Hematopoietic multipotent progenitor cell treated with erythropoietin and hydrocortisone succinate and interleukin-3 and kit ligand, for 15 days (in vitro differentiated cells): ENCODE measurements at regions not wholly inside any gene's neighbourhood (a gene's known extent, or its start where the extent isn't known, plus 50 kb on each side); places are given as distances from the start of the nearest gene placed in this dataset.
"Not testable (repeated sequence)": the region's sequence is repeated elsewhere in the genome, so short reads cannot be mapped to it uniquely, and the experiment has no call there.

ENCODE experiments used
- DNase-seq: peaks from one replicate; pipeline ENCODE4 v3.0.0-alpha.2; 2015; ENCODE audit warnings: low spot score

GRCh38 chr16:29328528-29328927, 78.0 kb downstream of the NPIPB11 start:
- DNase-seq, result not testable (repeated sequence)

- DNase-seq, result not testable (repeated sequence)
These were observed 78.7 kb downstream of the NPIPB11 start for GRCh38 chr16:29327631-29328408.

DNA sequence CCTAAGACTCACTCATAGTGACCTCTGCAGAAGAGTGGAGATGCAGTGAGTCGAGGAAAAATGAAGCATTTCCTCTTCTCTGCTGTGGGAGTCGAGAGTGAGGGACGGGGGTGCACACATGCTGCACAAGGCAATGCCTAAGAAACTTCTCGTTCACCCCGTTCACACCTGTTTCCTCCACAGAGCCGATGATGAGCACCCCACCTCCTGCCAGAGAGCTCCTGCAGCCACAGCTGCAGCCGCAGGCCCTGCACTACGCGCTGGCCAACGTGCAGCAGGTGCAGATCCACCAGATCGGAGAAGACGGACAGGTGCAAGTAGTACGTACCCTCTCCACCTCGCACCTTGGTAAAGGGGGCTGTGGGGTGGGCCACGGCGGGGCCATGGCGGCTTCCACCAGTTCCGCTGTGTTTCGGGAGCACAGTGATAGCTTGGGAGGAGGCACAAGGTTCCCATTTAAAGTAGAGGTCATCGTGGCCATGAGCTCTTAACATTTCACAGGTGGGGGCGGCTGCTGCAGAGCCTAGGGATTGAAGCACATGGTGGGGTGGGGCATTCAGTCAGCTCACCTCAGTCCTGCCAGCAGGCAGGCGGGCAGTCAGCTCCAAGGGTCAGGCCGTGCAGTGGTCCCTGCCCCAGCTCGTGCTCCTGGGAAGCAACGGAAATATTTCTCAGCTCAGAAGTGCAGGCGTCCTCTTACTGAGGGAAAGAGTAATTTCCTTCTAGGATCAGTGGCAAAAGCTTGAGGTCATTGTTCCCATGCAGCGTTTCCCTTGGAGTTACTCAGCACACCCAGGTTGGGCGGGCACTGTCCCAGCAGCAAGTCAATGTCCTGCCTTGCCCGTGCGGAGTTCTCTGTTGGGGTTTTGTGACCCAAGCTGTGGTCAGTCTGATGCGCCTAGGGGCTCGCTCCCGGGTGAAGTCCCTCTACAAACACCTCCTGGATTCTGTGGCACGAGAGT, 80.1 kb downstream of the NPIPB11 start:
- DNase-seq, result not testable (repeated sequence)

DNA sequence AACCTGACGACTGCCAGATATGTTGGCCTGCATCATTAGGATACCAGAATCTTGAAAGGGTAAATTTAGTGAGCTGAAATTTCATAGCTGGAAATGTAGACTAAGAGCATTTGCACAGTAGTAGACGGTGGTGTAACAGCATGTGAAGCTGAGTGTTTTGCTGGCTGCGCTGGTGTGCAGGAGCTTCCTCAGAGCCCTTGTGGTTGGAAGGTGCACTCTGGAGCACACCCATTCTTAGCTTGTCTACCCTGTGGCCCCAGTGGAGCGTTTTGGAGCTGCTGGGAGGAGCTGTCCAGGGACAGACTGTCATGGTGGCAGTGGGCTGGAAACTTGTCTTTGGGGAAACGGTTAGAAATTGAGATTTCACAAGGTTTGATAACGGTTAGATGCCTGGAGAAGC, 82.8 kb downstream of the NPIPB11 start:
- DNase-seq, result not testable (repeated sequence)

- DNase-seq, result no peak
These were observed 84.9 kb downstream of the NPIPB11 start for GRCh38 chr16:29321585-29321984.

GRCh38 chr16:29321000-29321393, 85.5 kb downstream of the NPIPB11 start:
- no peak for DNase-seq

DNA sequence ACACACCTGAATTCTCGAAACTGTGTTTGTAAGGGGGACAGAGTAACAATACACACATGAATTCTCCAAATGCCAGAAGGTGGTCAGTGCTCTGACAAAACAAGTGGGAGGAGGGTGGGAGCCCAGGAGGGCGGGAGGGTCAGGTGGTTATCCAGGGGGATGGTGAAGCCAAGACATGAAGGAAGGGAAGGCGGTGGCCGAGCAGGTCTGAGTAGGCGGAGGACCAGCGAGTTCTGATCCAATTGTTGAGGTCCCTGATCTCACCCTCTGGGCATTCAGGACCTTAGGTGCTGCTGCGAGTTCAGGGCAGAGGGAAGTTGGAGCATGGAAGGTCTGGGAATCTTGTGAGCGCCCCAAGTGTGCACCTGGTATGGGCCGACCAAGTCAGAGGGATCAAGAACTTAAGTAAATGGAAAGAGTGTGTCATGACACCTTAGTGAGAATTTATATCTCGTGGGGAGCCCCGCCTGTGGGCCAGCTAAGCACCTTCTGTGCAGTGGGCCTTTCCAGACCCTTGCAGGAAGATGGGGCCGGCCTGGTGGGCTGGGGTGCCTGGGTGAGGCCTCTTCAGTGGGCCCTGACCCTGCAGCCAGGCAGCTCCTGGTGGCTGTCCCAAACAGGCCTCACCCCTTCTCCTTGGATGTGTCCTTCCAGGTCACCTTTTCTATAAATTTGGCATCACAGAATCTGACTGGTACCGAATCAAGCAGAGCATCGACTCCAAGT, 86.1 kb downstream of the NPIPB11 start:
- no peak for DNase-seq

GRCh38 chr16:29319726-29320125, 86.8 kb downstream of the NPIPB11 start:
- no peak for DNase-seq

DNA sequence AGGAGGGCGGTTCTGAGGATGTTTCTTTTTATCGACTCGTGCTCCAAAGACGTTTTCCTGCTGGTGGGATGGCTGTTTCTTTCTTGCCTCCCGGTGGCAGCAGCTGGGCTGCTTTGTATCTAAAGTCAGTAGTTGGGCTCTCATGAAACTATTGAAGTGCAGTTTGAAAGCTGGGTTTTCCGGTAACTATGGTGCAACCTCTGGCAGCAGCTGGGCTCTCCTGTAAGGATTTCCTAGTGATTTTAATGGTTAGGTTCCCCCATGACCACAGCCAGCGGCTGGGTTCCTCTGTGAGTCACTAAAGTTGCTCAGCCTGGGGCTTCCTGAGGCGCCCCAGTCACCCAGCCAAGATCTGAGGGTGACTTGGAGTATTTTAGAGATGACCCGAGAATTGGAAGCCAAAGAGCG, 87.9 kb downstream of the NPIPB11 start:
- not testable (repeated sequence) for DNase-seq

GRCh38 chr16:29318037-29318436, 88.5 kb downstream of the NPIPB11 start:
- DNase-seq, result no peak

DNA sequence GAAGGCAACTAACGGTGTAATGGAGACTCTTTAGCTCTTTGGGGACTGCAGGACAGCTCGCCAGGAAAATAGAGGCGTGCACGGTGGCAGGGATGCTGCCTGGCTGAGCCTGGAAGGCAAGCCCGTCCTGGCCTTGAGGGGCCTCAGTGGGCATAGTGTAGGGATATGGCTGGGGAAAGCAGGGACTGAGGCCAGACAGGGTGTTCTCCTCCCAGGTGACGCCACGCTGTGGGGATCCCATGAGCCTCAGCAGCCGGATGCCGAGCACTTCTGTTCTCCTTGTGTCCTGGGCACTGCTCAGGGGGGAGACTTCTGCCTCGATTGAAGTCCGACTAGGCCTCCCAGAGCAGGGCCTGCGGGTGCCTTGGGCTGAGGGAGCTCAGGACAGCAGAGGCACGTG, 89.2 kb downstream of the NPIPB11 start:
- DNase-seq, result no peak

- DNase-seq, result no peak
These were observed 89.7 kb downstream of the NPIPB11 start for GRCh38 chr16:29316761-29317183.

DNA sequence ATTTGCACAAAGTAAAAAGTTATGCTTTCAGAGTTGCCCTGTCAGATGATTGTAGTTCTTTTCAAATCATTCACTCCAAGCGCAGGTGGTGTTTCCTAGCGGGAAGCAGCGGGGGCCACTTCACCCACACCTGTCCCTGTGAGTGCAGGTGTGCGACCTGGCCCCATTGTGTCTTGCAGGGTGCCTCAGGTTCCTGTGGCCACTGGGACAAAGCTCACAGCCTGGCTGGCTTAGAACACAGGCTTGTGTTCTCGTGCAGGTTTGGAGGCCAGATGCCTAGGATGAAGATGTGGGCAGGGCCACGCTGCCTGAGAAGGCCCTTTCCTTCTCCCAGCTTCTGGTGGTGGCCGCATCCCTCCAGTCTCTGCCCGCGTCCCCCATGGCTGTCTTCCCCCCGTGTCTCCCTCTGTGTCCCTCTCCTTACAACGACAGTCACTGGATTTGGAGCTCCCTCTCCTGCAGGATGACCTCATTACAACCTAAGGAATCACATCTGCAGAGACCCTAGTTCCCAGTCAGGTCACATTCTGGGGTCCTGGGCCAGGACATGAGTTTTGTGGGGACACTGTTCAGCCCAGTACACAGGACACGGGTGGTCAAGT, 90.5 kb downstream of the NPIPB11 start:
- DNase-seq, result no peak

DNA sequence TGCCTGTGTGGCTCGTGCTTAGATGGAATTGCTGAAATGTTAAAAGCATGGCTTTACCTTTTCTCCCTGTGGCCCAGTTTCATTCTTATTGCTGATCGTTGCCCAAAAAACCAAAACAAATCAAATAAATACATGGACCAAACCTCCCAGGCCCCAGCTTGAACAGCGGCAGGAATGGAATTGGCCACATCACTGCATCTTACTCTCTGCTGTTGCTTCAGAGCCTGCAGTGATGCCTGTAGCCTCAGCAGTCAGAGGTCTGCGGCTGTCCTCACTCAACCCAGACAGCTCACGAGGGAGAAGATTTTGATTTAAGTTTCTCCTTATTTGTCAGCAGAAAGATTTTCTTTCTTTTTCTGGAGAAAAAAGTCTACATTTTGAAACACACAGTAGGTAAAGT, 91.5 kb downstream of the NPIPB11 start:
- DNase-seq, result no peak

GRCh38 chr16:29314292-29314934, 92.1 kb downstream of the NPIPB11 start:
- DNase-seq, result no peak

DNA sequence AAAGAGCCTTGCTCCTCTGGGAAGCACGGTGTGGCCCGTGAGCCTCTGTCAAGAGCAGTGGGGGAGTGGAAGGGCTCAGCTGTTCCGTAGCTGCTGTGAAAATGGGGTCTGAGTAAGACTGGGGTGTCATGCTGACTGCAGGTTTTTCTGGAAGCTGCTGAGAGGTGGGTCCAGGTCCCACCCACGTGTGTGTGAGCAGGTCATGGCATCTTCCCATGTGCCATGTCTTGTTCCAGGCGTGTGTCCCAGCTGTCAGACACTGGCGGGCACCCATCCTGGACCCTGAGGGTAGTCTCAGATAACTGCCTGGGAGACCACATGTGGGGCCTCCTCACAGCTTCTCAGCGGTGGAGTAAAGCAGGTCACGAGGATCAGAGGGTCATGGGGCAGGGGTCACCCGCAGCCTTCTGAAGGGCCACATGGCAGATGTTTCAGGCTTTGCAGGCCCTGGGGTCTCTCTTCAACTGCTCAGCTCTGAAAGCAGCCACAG, 92.9 kb downstream of the NPIPB11 start:
- DNase-seq, result no peak

DNA sequence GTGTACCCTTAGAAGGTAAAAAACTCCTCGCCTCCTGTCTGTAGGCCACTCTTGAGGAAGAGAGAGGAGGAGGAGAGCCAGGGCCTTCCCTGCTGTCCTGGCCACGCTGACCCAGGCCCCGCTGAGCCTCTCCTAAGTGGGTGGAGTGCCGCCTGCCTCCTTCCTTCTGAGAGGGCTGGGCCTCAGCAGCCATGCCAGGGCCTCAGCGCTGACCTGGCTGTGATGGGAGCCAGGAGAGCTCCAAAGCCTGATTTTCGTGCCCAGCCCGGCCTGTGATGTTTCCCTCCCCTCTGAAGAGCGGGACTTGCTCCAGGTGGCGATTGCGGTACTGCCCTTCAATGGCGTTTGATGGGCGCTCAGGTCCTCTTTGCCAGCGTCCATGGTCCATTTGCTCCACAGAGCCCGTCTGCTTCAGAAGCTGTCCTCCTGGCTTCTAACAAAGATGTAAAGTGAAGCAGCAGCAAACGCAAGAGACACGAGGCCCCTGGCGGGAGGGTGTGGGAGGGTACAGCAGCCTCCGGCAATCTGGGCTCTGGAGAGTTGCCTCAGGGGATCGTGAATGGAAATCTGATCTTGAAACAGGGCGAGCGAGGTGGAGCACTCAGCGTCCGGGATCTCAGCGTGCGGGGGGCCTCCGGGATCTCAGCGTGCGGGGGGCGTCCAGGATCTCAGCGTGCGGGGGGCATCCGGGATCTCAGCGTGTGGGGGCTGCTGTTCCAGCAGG, 93.5 kb downstream of the NPIPB11 start:
- DNase-seq, result no peak

- not testable (repeated sequence) for DNase-seq
These were observed 94.2 kb downstream of the NPIPB11 start for GRCh38 chr16:29312345-29312675.

- no peak for DNase-seq
These were observed 94.8 kb downstream of the NPIPB11 start for GRCh38 chr16:29311461-29312344.
